Ectodermal cell (in vitro differentiated cells): ENCODE measurements at regions not wholly inside any gene's neighbourhood (a gene's known extent, or its start where the extent isn't known, plus 50 kb on each side); places are given as distances from the start of the nearest gene placed in this dataset.

ENCODE experiments used
- H3K27ac ChIP-seq: 2 replicates; pipeline ENCODE4 v1.7.0; 2013; ENCODE audit warnings: mild to moderate bottlenecking, low read depth, low read length; ENCODE audit not compliant: insufficient read depth, poor library complexity, severe bottlenecking
- H3K27me3 ChIP-seq: 2 replicates; pipeline ENCODE4 v1.7.0; 2013; ENCODE audit warnings: mild to moderate bottlenecking, low read length; ENCODE audit not compliant: insufficient read depth, control insufficient read depth, poor library complexity, severe bottlenecking
- H3K36me3 ChIP-seq: one replicate; pipeline ENCODE4 v1.7.0; 2013; ENCODE audit warnings: low read length; ENCODE audit not compliant: control insufficient read depth, insufficient read depth
- H3K4me1 ChIP-seq: one replicate; pipeline ENCODE4 v1.7.0; 2013; ENCODE audit warnings: low read length; ENCODE audit not compliant: control insufficient read depth, insufficient read depth
- H3K4me3 ChIP-seq: 2 replicates; pipeline ENCODE4 v1.7.0; 2013; ENCODE audit warnings: low read depth, low read length, control low read depth; ENCODE audit not compliant: insufficient read depth
- H3K9me3 ChIP-seq: 2 replicates; pipeline ENCODE4 v1.7.0; 2013; ENCODE audit warnings: mild to moderate bottlenecking, low read length, moderate library complexity; ENCODE audit not compliant: control insufficient read depth
- whole genome bisulfite sequencing, 2 experiments: methylation state at CpG; one replicate each; pipeline ENCODE4 v1.1.7; 2013; ENCODE audit warnings: missing lambda C conversion rate in 2 of 2; 5-methylcytosine and 5-hydroxymethylcytosine counted together

DNA sequence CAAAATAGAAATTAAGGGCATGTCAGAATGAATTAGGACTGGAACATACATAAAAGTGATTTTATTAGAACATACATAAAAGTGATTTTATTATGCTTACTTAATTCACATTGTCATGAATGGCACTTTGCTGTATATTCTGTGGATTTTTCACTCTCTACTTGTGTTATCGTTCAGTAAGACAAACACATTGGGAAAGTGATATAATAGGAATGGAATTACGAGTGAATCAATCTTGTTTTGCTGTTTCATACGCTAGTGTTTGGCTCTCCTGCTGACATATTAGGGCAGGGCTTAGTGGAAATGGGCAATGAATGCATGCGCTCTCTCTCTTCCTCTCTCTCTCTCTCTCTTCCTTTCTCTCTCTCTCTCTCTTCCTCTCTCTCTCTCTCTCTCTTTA, 561.1 kb downstream of the ACTR3B start:
- H3K4me1 ChIP-seq: no peaks in the 10 kb centered on the region
- no peak overlapping the region for H3K4me3 ChIP-seq
- H3K27me3 ChIP-seq: no peaks in the 10 kb centered on the region
- H3K27ac ChIP-seq: no peak overlapping the region
- H3K36me3 ChIP-seq: no peaks in the 10 kb centered on the region
- peaks cover 5% of the 10 kb centered on the region for H3K9me3 ChIP-seq
- 75 to 79% methylated on average over 4 of the region's 4 CpGs for WGBS, 2 experiments

- Histone ChIP-seq H3K27ac (no peak overlapping the region), H3K9me3 (peaks cover 5% of the 10 kb centered on the region), H3K4me1 (no peaks in the 10 kb centered on the region), H3K36me3 (no peaks in the 10 kb centered on the region), H3K27me3 (no peaks in the 10 kb centered on the region), H3K4me3 (no peak overlapping the region)
- WGBS, 2 experiments: 85 to 87% methylated on average over 11 of the region's 11 CpGs
These were observed 563.4 kb downstream of the ACTR3B start for GRCh38 chr7:153322991-153323390.

GRCh38 chr7:153324094-153324493, 564.5 kb downstream of the ACTR3B start:
- Histone ChIP-seq H3K9me3 (peaks cover 5% of the 10 kb centered on the region), H3K4me3 (no peak overlapping the region), H3K4me1 (no peaks in the 10 kb centered on the region)

GRCh38 chr7:153327683-153328082, 568.1 kb downstream of the ACTR3B start:
- H3K9me3 ChIP-seq: peaks cover 5% of the 10 kb centered on the region
- no peaks in the 10 kb centered on the region for H3K4me1 ChIP-seq
- H3K36me3 ChIP-seq: no peaks in the 10 kb centered on the region
- H3K27me3 ChIP-seq: no peaks in the 10 kb centered on the region
- H3K4me3 ChIP-seq: no peak overlapping the region
- 86 to 90% methylated on average over 8 to 9 of the region's 9 CpGs for WGBS, 2 experiments
- no peak overlapping the region for H3K27ac ChIP-seq

More at GRCh38 chr7:153324094-153324493, 564.5 kb downstream of the ACTR3B start:
- Histone ChIP-seq H3K36me3 (no peaks in the 10 kb centered on the region), H3K27ac (no peak overlapping the region), H3K27me3 (no peaks in the 10 kb centered on the region)
- WGBS, 2 experiments: 75 to 91% methylated on average over 5 of the region's 5 CpGs

DNA sequence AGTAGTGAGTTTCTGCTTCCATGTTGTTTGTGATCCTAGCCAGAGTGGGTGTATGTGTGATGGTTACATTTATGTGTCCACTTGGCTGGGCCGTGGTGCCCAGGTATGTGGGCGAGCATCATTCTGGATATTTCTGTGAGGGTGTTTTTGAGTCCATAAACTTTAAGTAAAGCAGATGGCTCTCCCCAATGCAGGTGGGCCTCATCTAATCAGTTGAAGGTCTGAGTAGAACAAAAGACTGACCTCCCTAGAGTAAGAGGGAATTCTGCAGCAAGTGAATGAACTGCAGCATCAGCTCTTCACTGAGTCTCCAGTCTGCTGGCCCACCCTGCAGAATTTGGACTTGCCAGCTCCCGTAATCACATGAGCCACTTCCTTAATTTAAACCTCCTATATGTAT, 571.9 kb downstream of the ACTR3B start:
- 74 to 86% methylated on average over 3 of the region's 3 CpGs for WGBS, 2 experiments
- Histone ChIP-seq H3K27ac (no peak overlapping the region), H3K4me1 (no peaks in the 10 kb centered on the region), H3K9me3 (no peaks in the 10 kb centered on the region), H3K36me3 (no peaks in the 10 kb centered on the region), H3K27me3 (no peaks in the 10 kb centered on the region), H3K4me3 (no peak overlapping the region)

DNA sequence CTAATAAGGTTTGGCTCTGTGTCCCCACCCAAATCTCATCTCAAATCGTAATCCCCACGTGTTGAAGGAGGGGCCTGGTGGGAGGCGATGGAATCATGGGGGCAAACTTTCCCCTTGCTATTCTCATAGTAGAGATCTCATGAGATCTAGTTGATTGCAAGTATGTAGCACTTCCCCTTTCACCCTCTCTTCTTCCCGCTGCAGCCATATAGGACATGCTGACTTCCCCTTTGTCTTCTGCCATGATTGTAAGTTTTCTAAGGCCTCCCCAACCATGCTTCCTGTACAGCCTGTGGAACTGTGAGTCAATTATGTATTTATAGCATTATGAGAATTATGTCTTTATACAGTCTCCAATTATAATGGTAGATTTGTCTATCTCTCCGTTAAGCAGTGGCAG, 594.5 kb downstream of the ACTR3B start:
- 69 to 91% methylated on average over 3 to 4 of the region's 5 CpGs for WGBS, 2 experiments
- H3K9me3 ChIP-seq: peaks cover 13% of the 10 kb centered on the region
- no peaks in the 10 kb centered on the region for H3K36me3 ChIP-seq
- H3K27ac ChIP-seq: no peak overlapping the region
- no peaks in the 10 kb centered on the region for H3K4me1 ChIP-seq
- no peaks in the 10 kb centered on the region for H3K27me3 ChIP-seq
- H3K4me3 ChIP-seq: no peak overlapping the region

GRCh38 chr7:153370092-153370491, 610.5 kb downstream of the ACTR3B start:
- Histone ChIP-seq H3K27me3 (no peaks in the 10 kb centered on the region), H3K4me1 (no peaks in the 10 kb centered on the region), H3K9me3 (no peaks in the 10 kb centered on the region), H3K36me3 (no peaks in the 10 kb centered on the region), H3K27ac (no peak overlapping the region), H3K4me3 (no peak overlapping the region)
- WGBS, 2 experiments: 73 to 81% methylated on average over 5 of the region's 5 CpGs

DNA sequence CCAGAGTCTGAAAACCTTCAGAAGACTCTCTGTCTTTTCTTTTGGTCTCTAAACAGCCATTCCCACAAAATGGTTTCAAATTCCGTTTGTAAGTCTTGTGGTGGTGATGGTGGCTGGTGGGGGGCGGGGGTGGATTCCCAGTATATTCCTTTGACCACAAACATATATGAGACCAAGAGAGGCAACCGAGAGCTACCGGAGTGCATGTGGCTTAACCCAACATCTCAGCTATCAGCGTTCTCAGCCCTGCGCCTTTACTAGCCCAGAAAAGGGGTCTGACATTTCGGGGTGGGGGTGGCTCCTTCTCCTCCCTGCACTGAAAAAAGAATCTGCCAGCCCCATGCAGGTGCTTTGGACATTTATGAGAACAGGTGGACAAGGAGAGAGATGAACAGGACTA, 621.1 kb downstream of the ACTR3B start:
- H3K4me1 ChIP-seq: no peaks in the 10 kb centered on the region
- H3K9me3 ChIP-seq: peaks cover 3% of the 10 kb centered on the region
- no peaks in the 10 kb centered on the region for H3K27me3 ChIP-seq
- H3K27ac ChIP-seq: no peak overlapping the region
- H3K4me3 ChIP-seq: no peak overlapping the region
- 81 to 82% methylated on average over 5 to 7 of the region's 7 CpGs for WGBS, 2 experiments
- no peaks in the 10 kb centered on the region for H3K36me3 ChIP-seq

GRCh38 chr7:153381275-153382040, 621.9 kb downstream of the ACTR3B start:
- Histone ChIP-seq H3K27ac (no peak overlapping the region), H3K27me3 (no peaks in the 10 kb centered on the region), H3K9me3 (peaks cover 3% of the 10 kb centered on the region), H3K4me3 (no peak overlapping the region), H3K4me1 (no peaks in the 10 kb centered on the region), H3K36me3 (no peaks in the 10 kb centered on the region)
- 42 to 43% methylated on average over 12 to 13 of the region's 13 CpGs for WGBS, 2 experiments

GRCh38 chr7:153382641-153383101, 623.1 kb downstream of the ACTR3B start:
- WGBS, 2 experiments: 88 to 90% methylated on average over 5 to 6 of the region's 8 CpGs

More at GRCh38 chr7:153382641-153383101, 623.1 kb downstream of the ACTR3B start:
- no peak overlapping the region for H3K27ac ChIP-seq
- no peaks in the 10 kb centered on the region for H3K9me3 ChIP-seq
- no peak overlapping the region for H3K4me3 ChIP-seq
- H3K36me3 ChIP-seq: no peaks in the 10 kb centered on the region
- H3K4me1 ChIP-seq: no peaks in the 10 kb centered on the region
- no peaks in the 10 kb centered on the region for H3K27me3 ChIP-seq
